Mucosa of descending colon (tissue), 3 donors: ENCODE measurements at regions not wholly inside any gene's neighbourhood (a gene's known extent, or its start where the extent isn't known, plus 50 kb on each side); places are given as distances from the start of the nearest gene placed in this dataset.

Experiments used
- ATAC-seq: fragments of 200-7000 bp; cut with Tn5 transposase; one replicate; pipeline ENCODE4 v1.9.1; 2020; ENCODE audit warnings: mild to moderate bottlenecking, moderate library complexity
- DNase-seq, 3 donors: peaks; one replicate each; pipeline ENCODE4 v3.0.0-alpha.2; 2020
- H3K36me3 ChIP-seq: fragments of 200-600 bp; one replicate; pipeline ENCODE4 v1.8.0; 2021; ENCODE audit warnings: low read depth, mild to moderate bottlenecking
- H3K4me1 ChIP-seq: fragments of 200-600 bp; one replicate; pipeline ENCODE4 v1.8.0; 2021; ENCODE audit warnings: low read depth, mild to moderate bottlenecking
- H3K4me3 ChIP-seq: fragments of 200-600 bp; one replicate; pipeline ENCODE4 v1.8.0; 2021; ENCODE audit warnings: mild to moderate bottlenecking
- H3K9me3 ChIP-seq: fragments of 200-600 bp; one replicate; pipeline ENCODE4 v1.8.0; 2021; ENCODE audit warnings: mild to moderate bottlenecking
- CTCF ChIP-seq: fragments of 200-600 bp; IDR thresholded peaks from one replicate; pipeline ENCODE4 v1.8.0; 2022; ENCODE audit warnings: antibody characterized with exemption, mild to moderate bottlenecking
- intact Hi-C, 2 donors: fragments of 100-400 bp; cut with DNase I in 1 of 2; cut with micrococcal nuclease in 1 of 2; formaldehyde crosslinking; loops; one replicate each; pipeline versions ENCODE4 v1.11.0 to v1.11.1; 2022; cut with DNase I, micrococcal nuclease
- donor health status: DM: no; HTN: no; CAD: no; lungs with moderate emphysema.
- donor health status: DM: no; HTN: no; CAD: no.
- donor health status: DM: no; HTN: yes; CAD: no.

- ATAC-seq = no peak
Observed at GRCh38 chr12:115353467-115353866, 669.5 kb upstream of the TBX3 start.

DNA sequence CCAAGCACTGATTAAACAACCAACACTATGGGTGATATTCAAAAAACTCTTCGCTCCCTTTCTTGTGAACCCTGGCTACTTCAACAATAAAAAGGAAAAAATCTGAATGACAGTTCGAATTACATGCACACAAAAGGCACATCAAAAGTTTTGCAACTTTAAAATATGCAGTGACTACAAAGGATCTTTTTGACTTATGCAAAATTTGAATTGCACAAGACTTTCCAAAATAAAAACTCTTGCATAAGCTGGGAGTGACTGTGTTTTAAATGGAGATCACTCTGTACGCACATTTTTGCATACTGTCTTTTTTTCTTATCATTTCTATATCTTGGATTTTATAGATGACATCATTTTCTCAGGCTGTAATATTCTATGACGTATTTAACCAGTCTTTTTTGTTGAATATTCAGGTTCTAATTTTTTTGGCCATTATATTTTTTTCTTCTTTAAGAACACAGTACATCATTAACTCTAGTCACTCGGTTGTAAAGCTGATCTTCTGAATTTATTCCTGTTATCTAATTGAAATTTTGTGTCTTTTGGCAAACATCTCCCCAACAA, 667.6 kb upstream of the TBX3 start:
- no peak for TF ChIP-seq CTCF
- no peak for ATAC-seq

More at GRCh38 chr12:115353467-115353866, 669.5 kb upstream of the TBX3 start:
- TF ChIP-seq CTCF = no peak
- H3K4me1 ChIP-seq = peaks cover 6% of the 10 kb centered on the region
- no peaks in the 10 kb centered on the region for H3K36me3 ChIP-seq
- intact Hi-C loops = no loop called here
- no peak for DNase-seq
- no peaks in the 10 kb centered on the region for H3K9me3 ChIP-seq
- H3K4me3 ChIP-seq = no peak overlapping the region

DNA sequence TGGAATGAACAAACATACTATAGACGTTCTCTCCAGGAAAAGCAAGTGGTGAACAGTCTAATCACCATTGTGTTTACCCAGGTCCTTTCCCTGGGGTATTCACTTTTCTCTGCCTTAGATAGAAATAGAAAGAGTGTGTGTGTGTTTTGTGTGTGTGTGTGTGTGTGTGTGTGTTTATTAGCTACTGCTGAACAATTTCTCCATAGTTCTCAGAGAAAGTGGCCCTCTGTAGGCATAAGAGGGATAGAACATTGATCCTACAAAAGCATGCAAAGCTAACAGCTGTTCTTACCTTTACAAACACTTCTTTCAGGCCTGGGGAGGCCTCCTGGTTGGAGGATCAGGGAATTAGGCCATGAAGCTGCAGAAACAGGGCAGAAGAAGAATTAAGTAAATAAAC, 665.7 kb upstream of the TBX3 start:
- no peak for DNase-seq
- Histone ChIP-seq H3K4me3 (no peak overlapping the region), H3K36me3 (no peaks in the 10 kb centered on the region), H3K4me1 (peaks cover 9% of the 10 kb centered on the region), H3K9me3 (no peaks in the 10 kb centered on the region)
- ATAC-seq = no peak
- TF ChIP-seq CTCF = no peak
- intact Hi-C loops = no loop called here

More for the DNA sequence above, 667.6 kb upstream of the TBX3 start:
- H3K36me3 ChIP-seq = no peaks in the 10 kb centered on the region
- no peak overlapping the region for H3K4me3 ChIP-seq
- intact Hi-C loops = no loop called here
- no peak for DNase-seq
- H3K9me3 ChIP-seq = no peaks in the 10 kb centered on the region
- H3K4me1 ChIP-seq = peaks cover 6% of the 10 kb centered on the region

- Histone ChIP-seq H3K4me1 (peaks cover 3% of the 10 kb centered on the region), H3K36me3 (no peaks in the 10 kb centered on the region), H3K4me3 (no peak overlapping the region), H3K9me3 (no peaks in the 10 kb centered on the region)
- intact Hi-C loops = no loop called here
- no peak for ATAC-seq
- TF ChIP-seq CTCF = no peak
- DNase-seq = no peak
Observed at GRCh38 chr12:115348301-115348700, 664.3 kb upstream of the TBX3 start.

- TF ChIP-seq CTCF = no peak
- Histone ChIP-seq H3K36me3 (no peaks in the 10 kb centered on the region), H3K4me3 (no peak overlapping the region), H3K4me1 (peaks cover 3% of the 10 kb centered on the region), H3K9me3 (no peaks in the 10 kb centered on the region)
- no peak for ATAC-seq
- DNase-seq = no peak
- intact Hi-C loops = no loop called here
Observed at GRCh38 chr12:115343601-115344000, 659.6 kb upstream of the TBX3 start.

- Histone ChIP-seq H3K4me1 (peaks cover 3% of the 10 kb centered on the region), H3K4me3 (no peak overlapping the region), H3K9me3 (no peaks in the 10 kb centered on the region), H3K36me3 (no peaks in the 10 kb centered on the region)
- intact Hi-C loops = no loop called here
- no peak for ATAC-seq
- TF ChIP-seq CTCF = no peak
- DNase-seq = no peak
Observed at GRCh38 chr12:115343008-115343407, 659.0 kb upstream of the TBX3 start.
